ENCODE measurements at regions not wholly inside any gene's neighbourhood (a gene's known extent, or its start where the extent isn't known, plus 50 kb on each side); places are given as distances from the start of the nearest gene placed in this dataset.

- POLR2A ChIA-PET, result no interaction called here
- Histone ChIP-seq H3K9me3 (ENCODE audit: control insufficient read depth, insufficient read depth, low read depth, low read length) (no peaks in the 10 kb centered on the region), H3K4me1 (ENCODE audit: control insufficient read depth, insufficient read depth, low read length) (no peaks in the 10 kb centered on the region), H3K36me3 (ENCODE audit: control insufficient read depth in 2 of 2, insufficient read depth in 1 of 2, low read length in 2 of 2) (no peaks in the 10 kb centered on the region), H3K27ac (ENCODE audit: extremely low read depth, low read depth, low read length) (no peak overlapping the region), H3K4me3 (ENCODE audit: low read depth, low read length) (no peak overlapping the region)
- TF ChIP-seq ZNF776 (tag by site-specific recombination; IDR thresholded peaks at IDR 0.05; ENCODE audit: borderline replicate concordance) (no peak), ZBTB1 (tag by site-specific recombination; IDR thresholded peaks at IDR 0.05) (no peak), ZNF518A (tag by site-specific recombination; conservative IDR thresholded peaks at IDR 0.05; ENCODE audit: low read depth) (no peak), ZNF521 (tag by site-specific recombination; IDR thresholded peaks at IDR 0.05) (no peak), ZNF362 (tag by site-specific recombination; IDR thresholded peaks at IDR 0.05) (no peak), ZNF398 (tag by site-specific recombination; IDR thresholded peaks at IDR 0.05) (no peak), SP7 (tag by site-specific recombination; IDR thresholded peaks at IDR 0.05) (no peak), ZNF600 (tag by site-specific recombination; IDR thresholded peaks at IDR 0.05) (no peak)
- CTCF ChIA-PET, result no interaction called here
These were observed 430.4 kb upstream of the NR5A2 start for GRCh38 chr1:199597152-199597551.

- peaks cover 6% of the 10 kb centered on the region; the same call in 1 of the 2 replicates for H3K4me1 ChIP-seq (ENCODE audit: control insufficient read depth, insufficient read depth, low read length)
- ChIA-PET POLR2A (no interaction called here), CTCF (no interaction called here)
- no peaks in the 10 kb centered on the region for H3K36me3 ChIP-seq (ENCODE audit: control insufficient read depth in 2 of 2, insufficient read depth in 1 of 2, low read length in 2 of 2)
- no peaks in the 10 kb centered on the region for H3K9me3 ChIP-seq (ENCODE audit: control insufficient read depth, insufficient read depth, low read depth, low read length)
- no peak overlapping the region for H3K4me3 ChIP-seq (ENCODE audit: low read depth, low read length)
- H3K27ac ChIP-seq (ENCODE audit: extremely low read depth, low read depth, low read length), result no peak overlapping the region
- no peak for TF ChIP-seq ZNF362 (tag by site-specific recombination; IDR thresholded peaks at IDR 0.05)
- TF ChIP-seq ZNF529 (tag by site-specific recombination; IDR thresholded peaks at IDR 0.05; ENCODE audit: insufficient replicate concordance), result no peak
- no peak for TF ChIP-seq ZNF48 (tag by site-specific recombination; IDR thresholded peaks at IDR 0.05)
- TF ChIP-seq ZNF223 (tag by site-specific recombination; IDR thresholded peaks at IDR 0.05), result no peak
- TF ChIP-seq ZNF785 (tag by site-specific recombination; IDR thresholded peaks at IDR 0.05), result no peak
- TF ChIP-seq ZSCAN5A (tag by site-specific recombination; IDR thresholded peaks at IDR 0.05), result no peak
These were observed 419.1 kb upstream of the NR5A2 start for GRCh38 chr1:199608414-199608813.

Measured in HEK293 (cell line).